HUES48 (cell line): ENCODE measurements at regions not wholly inside any gene's neighbourhood (a gene's known extent, or its start where the extent isn't known, plus 50 kb on each side); places are given as distances from the start of the nearest gene placed in this dataset.

Experiments
- H3K27ac ChIP-seq: one replicate; pipeline ENCODE4 v1.7.0; 2013; ENCODE audit warnings: low read depth, low read length, inconsistent platforms
- H3K27me3 ChIP-seq: 2 replicates; pipeline ENCODE4 v1.6.1; 2013; ENCODE audit warnings: mild to moderate bottlenecking, low read length; ENCODE audit not compliant: control insufficient read depth, insufficient read depth
- H3K36me3 ChIP-seq: 2 replicates; pipeline ENCODE4 v1.6.1; 2013; ENCODE audit warnings: low read length; ENCODE audit not compliant: control insufficient read depth, insufficient read depth
- H3K4me1 ChIP-seq: 2 replicates; pipeline ENCODE4 v1.6.1; 2013; ENCODE audit warnings: mild to moderate bottlenecking, low read length; ENCODE audit not compliant: control insufficient read depth, insufficient read depth
- H3K4me3 ChIP-seq: 2 replicates; pipeline ENCODE4 v1.5.1; 2013; ENCODE audit warnings: mild to moderate bottlenecking, low read depth, low read length
- H3K9ac ChIP-seq: 2 replicates; pipeline ENCODE4 v1.6.1; 2013; ENCODE audit warnings: mild to moderate bottlenecking, low read depth, low read length, moderate library complexity
- H3K9me3 ChIP-seq: 2 replicates; pipeline ENCODE4 v1.6.1; 2013; ENCODE audit warnings: low read length; ENCODE audit not compliant: control insufficient read depth, insufficient read depth

GRCh38 chr6:156563714-156564113 lies 213.5 kb upstream of the ARID1B start:
- Histone ChIP-seq H3K9me3 (0 out of 2 replicates have a peak, but pooled peaks cover 5% of the 10 kb centered on the region), H3K9ac (no peak overlapping the region), H3K4me1 (0 out of 2 replicates have a peak, but pooled peaks cover 3% of the 10 kb centered on the region), H3K27me3 (no peaks in the 10 kb centered on the region), H3K4me3 (no peak overlapping the region), H3K27ac (no peak overlapping the region), H3K36me3 (no peaks in the 10 kb centered on the region)

DNA sequence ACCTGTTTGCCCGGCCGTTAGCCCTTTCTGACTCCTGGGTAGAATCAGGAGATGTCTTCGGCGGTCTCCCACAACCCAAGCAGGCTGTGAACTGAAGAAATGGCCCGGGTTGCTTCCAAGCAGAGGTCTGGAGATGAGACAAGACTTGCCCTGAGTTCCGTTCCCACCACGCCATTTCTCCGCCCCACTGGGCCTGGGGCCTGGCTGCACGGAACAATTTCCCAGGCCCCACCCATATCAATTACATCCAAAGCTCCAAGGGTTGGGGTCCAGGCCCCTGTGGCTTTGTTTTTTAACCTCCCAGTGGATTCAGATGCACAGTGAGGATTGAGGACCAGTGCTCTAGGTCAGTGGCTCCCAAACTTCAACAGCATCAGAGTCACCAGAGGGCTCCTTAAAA lies 214.5 kb upstream of the ARID1B start:
- Histone ChIP-seq H3K4me3 (no peak overlapping the region), H3K4me1 (0 out of 2 replicates have a peak, but pooled peaks cover 3% of the 10 kb centered on the region), H3K9ac (no peak overlapping the region), H3K27me3 (no peaks in the 10 kb centered on the region), H3K36me3 (no peaks in the 10 kb centered on the region), H3K27ac (no peak overlapping the region), H3K9me3 (0 out of 2 replicates have a peak, but pooled peaks cover 5% of the 10 kb centered on the region)

- Histone ChIP-seq H3K9me3 (0 out of 2 replicates have a peak, but pooled peaks cover 5% of the 10 kb centered on the region), H3K27ac (no peak overlapping the region), H3K27me3 (no peaks in the 10 kb centered on the region), H3K4me3 (no peak overlapping the region), H3K4me1 (0 out of 2 replicates have a peak, but pooled peaks cover 3% of the 10 kb centered on the region), H3K9ac (no peak overlapping the region), H3K36me3 (no peaks in the 10 kb centered on the region)
Observed at GRCh38 chr6:156562019-156562418, 215.2 kb upstream of the ARID1B start.

- H3K4me1 ChIP-seq = 0 out of 2 replicates have a peak, but pooled peaks cover 3% of the 10 kb centered on the region
Observed at GRCh38 chr6:156560476-156560875, 216.7 kb upstream of the ARID1B start.

GRCh38 chr6:156559162-156559690 lies 218.0 kb upstream of the ARID1B start:
- H3K9me3 ChIP-seq = 0 out of 2 replicates have a peak, but pooled peaks cover 5% of the 10 kb centered on the region
- H3K27ac ChIP-seq = no peak overlapping the region
- no peaks in the 10 kb centered on the region for H3K27me3 ChIP-seq
- H3K4me1 ChIP-seq = no peaks in the 10 kb centered on the region
- no peak overlapping the region for H3K4me3 ChIP-seq
- no peak overlapping the region for H3K9ac ChIP-seq
- H3K36me3 ChIP-seq = no peaks in the 10 kb centered on the region

More at GRCh38 chr6:156560476-156560875, 216.7 kb upstream of the ARID1B start:
- Histone ChIP-seq H3K27ac (no peak overlapping the region), H3K36me3 (no peaks in the 10 kb centered on the region), H3K27me3 (no peaks in the 10 kb centered on the region), H3K9me3 (0 out of 2 replicates have a peak, but pooled peaks cover 5% of the 10 kb centered on the region), H3K4me3 (no peak overlapping the region), H3K9ac (no peak overlapping the region)

DNA sequence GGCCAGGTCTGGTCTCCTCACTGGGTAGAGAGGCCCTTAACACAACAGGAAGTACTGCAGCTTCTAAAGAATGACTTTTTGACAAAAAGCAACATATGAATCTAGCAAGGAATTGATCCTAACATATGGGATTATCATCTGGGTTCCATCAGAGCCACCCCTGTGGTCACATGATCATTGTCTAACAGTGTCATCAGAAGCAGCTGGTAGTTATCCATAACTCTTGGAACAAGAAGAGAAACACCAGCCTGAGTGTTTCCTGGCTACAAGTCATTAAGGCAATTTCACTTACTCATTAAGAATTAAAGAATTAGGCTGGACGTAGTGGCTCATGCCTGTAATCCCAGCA lies 219.3 kb upstream of the ARID1B start:
- no peak overlapping the region for H3K9ac ChIP-seq
- H3K9me3 ChIP-seq = 0 out of 2 replicates have a peak, but pooled peaks cover 5% of the 10 kb centered on the region
- H3K4me3 ChIP-seq = no peak overlapping the region
- H3K27me3 ChIP-seq = no peaks in the 10 kb centered on the region
- no peaks in the 10 kb centered on the region for H3K36me3 ChIP-seq
- H3K27ac ChIP-seq = no peak overlapping the region
- H3K4me1 ChIP-seq = no peaks in the 10 kb centered on the region

- H3K4me3 ChIP-seq = no peak overlapping the region
- no peaks in the 10 kb centered on the region for H3K27me3 ChIP-seq
- H3K9ac ChIP-seq = no peak overlapping the region
- H3K36me3 ChIP-seq = no peaks in the 10 kb centered on the region
- H3K4me1 ChIP-seq = no peaks in the 10 kb centered on the region
- no peak overlapping the region for H3K27ac ChIP-seq
- 0 out of 2 replicates have a peak, but pooled peaks cover 5% of the 10 kb centered on the region for H3K9me3 ChIP-seq
Observed at GRCh38 chr6:156557251-156557910, 219.8 kb upstream of the ARID1B start.

- Histone ChIP-seq H3K4me3 (no peak overlapping the region), H3K36me3 (no peaks in the 10 kb centered on the region), H3K4me1 (no peaks in the 10 kb centered on the region), H3K9ac (no peak overlapping the region), H3K27ac (no peak overlapping the region), H3K27me3 (no peaks in the 10 kb centered on the region), H3K9me3 (0 out of 2 replicates have a peak, but pooled peaks cover 5% of the 10 kb centered on the region)
Observed at GRCh38 chr6:156556811-156557210, 220.4 kb upstream of the ARID1B start.

GRCh38 chr6:156555116-156555515 lies 222.1 kb upstream of the ARID1B start:
- no peak overlapping the region for H3K9ac ChIP-seq
- no peaks in the 10 kb centered on the region for H3K27me3 ChIP-seq
- 0 out of 2 replicates have a peak, but pooled peaks cover 5% of the 10 kb centered on the region for H3K9me3 ChIP-seq
- no peaks in the 10 kb centered on the region for H3K36me3 ChIP-seq
- no peaks in the 10 kb centered on the region for H3K4me1 ChIP-seq
- no peak overlapping the region for H3K4me3 ChIP-seq
- no peak overlapping the region for H3K27ac ChIP-seq

- Histone ChIP-seq H3K9ac (no peak overlapping the region), H3K27ac (no peak overlapping the region), H3K4me1 (no peaks in the 10 kb centered on the region), H3K9me3 (no peaks in the 10 kb centered on the region), H3K36me3 (no peaks in the 10 kb centered on the region), H3K4me3 (no peak overlapping the region), H3K27me3 (no peaks in the 10 kb centered on the region)
Observed at GRCh38 chr6:156554160-156554559, 223.0 kb upstream of the ARID1B start.

- Histone ChIP-seq H3K9ac (no peak overlapping the region), H3K27ac (no peak overlapping the region), H3K27me3 (no peaks in the 10 kb centered on the region)
Observed at GRCh38 chr6:156552849-156553248, 224.3 kb upstream of the ARID1B start.

More at GRCh38 chr6:156552849-156553248, 224.3 kb upstream of the ARID1B start:
- no peaks in the 10 kb centered on the region for H3K9me3 ChIP-seq
- H3K36me3 ChIP-seq = no peaks in the 10 kb centered on the region
- H3K4me1 ChIP-seq = no peaks in the 10 kb centered on the region
- no peak overlapping the region for H3K4me3 ChIP-seq
